SK-N-SH treated with all-trans-retinoic acid at 6 μM for 48 hours (cell line): ENCODE measurements at regions not wholly inside any gene's neighbourhood (a gene's known extent, or its start where the extent isn't known, plus 50 kb on each side); places are given as distances from the start of the nearest gene placed in this dataset.

Experiments
- ARNTL ChIP-seq: fragments of 450-650 bp; formaldehyde crosslinking; IDR thresholded peaks from 2 replicates; pipeline ENCODE4 v1.5.0; 2020; ENCODE audit warnings: low read depth, mild to moderate bottlenecking, moderate library complexity, borderline replicate concordance
- ESRRG ChIP-seq: fragments of 250-450 bp; sonication (Bioruptor Pico); IDR thresholded peaks from 2 replicates; pipeline ENCODE4 v1.6.1; 2021; ENCODE audit warnings: mild to moderate bottlenecking
- RARB ChIP-seq: fragments of 250-450 bp; sonication (Bioruptor Pico); IDR thresholded peaks from 2 replicates; pipeline ENCODE4 v1.8.0; 2021; ENCODE audit warnings: mild to moderate bottlenecking, moderate library complexity
- TCF4 ChIP-seq: fragments of 250-450 bp; sonication (Bioruptor Pico); IDR thresholded peaks from 2 replicates; pipeline ENCODE4 v1.8.0; 2021; ENCODE audit warnings: mild to moderate bottlenecking, moderate library complexity, borderline replicate concordance
- TOX ChIP-seq: fragments of 250-450 bp; sonication (Bioruptor Pico); IDR thresholded peaks from 2 replicates; pipeline ENCODE4 v1.8.0; 2021; ENCODE audit warnings: mild to moderate bottlenecking, moderate library complexity, borderline replicate concordance
- ZFP3 ChIP-seq: fragments of 250-450 bp; sonication (Bioruptor Pico); IDR thresholded peaks from 2 replicates; pipeline ENCODE4 v1.5.0; 2020; ENCODE audit warnings: mild to moderate bottlenecking, moderate library complexity
- ZFP30 ChIP-seq: fragments of 450-650 bp; formaldehyde crosslinking; IDR thresholded peaks from 2 replicates; pipeline ENCODE4 v1.5.0; 2022; ENCODE audit warnings: mild to moderate bottlenecking, moderate library complexity
- ZNF565 ChIP-seq: fragments of 450-650 bp; formaldehyde crosslinking; conservative IDR thresholded peaks from 2 replicates; pipeline ENCODE4 v1.5.0; 2020; ENCODE audit warnings: low read depth, mild to moderate bottlenecking, moderate library complexity

GRCh38 chr22:20647586-20648305 lies 126.2 kb upstream of the SERPIND1 start:
- no peak for TF ChIP-seq ARNTL (CRISPR knock-in tag)
- no peak for TF ChIP-seq RARB (CRISPR knock-in tag)
- TF ChIP-seq TCF4 (CRISPR knock-in tag), result no peak
- TF ChIP-seq ZNF565 (CRISPR knock-in tag), result no peak
- TF ChIP-seq TOX (CRISPR knock-in tag), result no peak
- no peak for TF ChIP-seq ZFP30
- TF ChIP-seq ZFP3, result no peak
- no peak for TF ChIP-seq ESRRG (CRISPR knock-in tag)
